ENCODE measurements at regions not wholly inside any gene's neighbourhood (a gene's known extent, or its start where the extent isn't known, plus 50 kb on each side); places are given as distances from the start of the nearest gene placed in this dataset.
"Not testable (repeated sequence)": the region's sequence is repeated elsewhere in the genome, so short reads cannot be mapped to it uniquely, and the experiment has no call there.

GRCh38 chr11:15841931-15842740 lies 514.2 kb downstream of the SOX6 start:
- DNase-seq (ENCODE audit: low read depth) = no peak

- DNase-seq (ENCODE audit: low read depth) = peak; percentile 37
Observed at GRCh38 chr11:15843309-15843872, 513.0 kb downstream of the SOX6 start.

DNA sequence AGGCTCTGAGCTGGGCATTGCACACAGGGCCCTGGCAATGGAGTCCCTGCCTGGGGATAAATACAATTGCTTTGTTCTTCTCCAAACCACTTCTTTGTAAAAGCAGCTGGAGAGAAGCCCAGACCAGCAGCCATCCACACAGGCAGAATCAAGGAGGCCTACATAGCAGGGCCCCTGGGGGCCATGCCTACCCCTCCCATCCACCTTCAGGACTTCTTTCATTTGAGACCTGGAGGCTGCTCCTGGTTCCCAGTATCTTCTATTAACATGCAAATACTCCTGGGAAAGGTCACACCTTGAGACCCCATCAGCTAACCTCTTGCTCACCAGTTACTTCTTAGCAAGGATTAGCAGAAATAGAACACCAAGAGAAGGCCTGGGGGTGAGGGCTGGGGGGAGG lies 511.1 kb downstream of the SOX6 start:
- no peak for DNase-seq (ENCODE audit: low read depth)

DNA sequence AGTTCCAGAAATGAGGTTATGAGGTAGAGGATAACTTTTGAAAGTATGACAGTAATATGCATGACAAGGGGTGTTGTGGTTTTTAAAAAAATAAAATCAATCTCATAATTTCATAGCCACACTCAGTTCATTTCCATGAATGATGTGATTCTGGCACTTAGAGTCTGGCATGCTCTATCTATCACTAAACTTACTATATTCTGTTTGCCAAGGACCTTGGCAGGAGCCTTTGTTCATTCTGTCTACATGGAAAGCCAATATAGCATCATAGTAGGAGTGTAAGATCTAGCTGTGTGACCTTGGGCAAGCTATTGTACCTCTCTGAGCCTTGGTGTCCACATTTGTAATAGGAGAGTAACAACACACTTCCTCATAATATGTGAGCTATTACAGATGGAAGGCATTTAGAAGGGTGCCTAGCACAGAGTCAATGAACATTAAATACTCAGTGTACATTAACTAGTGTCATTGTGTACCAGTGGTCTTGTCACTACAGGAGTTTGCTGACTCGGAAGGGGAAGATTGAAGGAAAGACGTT lies 507.6 kb downstream of the SOX6 start:
- DNase-seq (ENCODE audit: low read depth) = no peak

GRCh38 chr11:15849257-15849656 lies 507.1 kb downstream of the SOX6 start:
- DNase-seq (ENCODE audit: low read depth) = no peak

GRCh38 chr11:15850335-15850734 lies 506.0 kb downstream of the SOX6 start:
- DNase-seq (ENCODE audit: low read depth) = not testable (repeated sequence)

- no peak for DNase-seq (ENCODE audit: low read depth)
Observed at GRCh38 chr11:15851051-15851498, 505.3 kb downstream of the SOX6 start.

GRCh38 chr11:15852179-15852578 lies 504.2 kb downstream of the SOX6 start:
- peak; percentile 34 for DNase-seq (ENCODE audit: low read depth)

GRCh38 chr11:15854245-15854644 lies 502.1 kb downstream of the SOX6 start:
- no peak for DNase-seq (ENCODE audit: low read depth)

- no peak for DNase-seq (ENCODE audit: low read depth)
Observed at GRCh38 chr11:15858881-15859280, 497.5 kb downstream of the SOX6 start.

GRCh38 chr11:15859411-15859810 lies 496.9 kb downstream of the SOX6 start:
- DNase-seq (ENCODE audit: low read depth) = no peak

- DNase-seq (ENCODE audit: low read depth) = no peak
Observed at GRCh38 chr11:15861256-15861655, 495.1 kb downstream of the SOX6 start.

DNA sequence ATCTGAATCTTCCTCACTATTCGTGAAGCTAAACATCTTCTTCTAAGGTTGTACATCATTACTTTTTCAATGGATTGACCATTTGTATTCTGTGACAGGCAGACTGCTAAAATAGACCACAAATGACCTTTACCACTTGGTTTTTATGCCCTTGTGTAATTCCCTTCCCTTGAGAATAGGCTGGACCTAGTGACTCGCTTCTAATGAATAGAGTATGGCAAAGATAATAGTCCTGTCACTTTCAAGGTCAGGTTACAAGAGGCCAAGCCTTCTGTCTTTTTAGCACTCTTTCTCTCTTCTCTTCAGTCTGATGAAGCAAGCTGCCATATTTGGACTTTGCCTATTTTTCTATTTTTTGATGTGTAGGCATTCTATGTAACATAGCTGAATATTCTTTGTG lies 492.9 kb downstream of the SOX6 start:
- peak; percentile 22 for DNase-seq (ENCODE audit: low read depth)

GRCh38 chr11:15864026-15864805 lies 492.1 kb downstream of the SOX6 start:
- DNase-seq (ENCODE audit: low read depth) = no peak

GRCh38 chr11:15865212-15865987 lies 490.9 kb downstream of the SOX6 start:
- DNase-seq (ENCODE audit: low read depth) = no peak

DNA sequence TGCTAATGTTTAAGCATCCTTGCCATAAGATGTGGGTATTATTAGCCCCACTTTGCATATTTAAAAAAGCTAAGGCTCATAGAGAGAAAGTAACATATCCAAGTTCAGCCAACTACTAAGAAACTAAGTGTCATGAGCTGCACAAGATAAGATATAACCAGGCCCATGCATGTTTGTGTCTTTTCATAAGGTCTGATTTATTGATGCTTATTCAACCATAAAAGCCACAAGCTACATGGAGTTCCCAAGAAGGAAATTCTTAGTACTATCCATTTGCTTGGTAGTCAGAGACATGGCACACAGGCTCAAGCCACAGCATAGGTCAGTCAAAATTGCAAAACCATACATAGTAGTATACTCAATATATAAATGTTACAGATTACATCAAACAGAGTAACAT lies 488.5 kb downstream of the SOX6 start:
- DNase-seq (ENCODE audit: low read depth) = peak; percentile 42

GRCh38 chr11:15870911-15871310 lies 485.4 kb downstream of the SOX6 start:
- DNase-seq (ENCODE audit: low read depth) = no peak

DNA sequence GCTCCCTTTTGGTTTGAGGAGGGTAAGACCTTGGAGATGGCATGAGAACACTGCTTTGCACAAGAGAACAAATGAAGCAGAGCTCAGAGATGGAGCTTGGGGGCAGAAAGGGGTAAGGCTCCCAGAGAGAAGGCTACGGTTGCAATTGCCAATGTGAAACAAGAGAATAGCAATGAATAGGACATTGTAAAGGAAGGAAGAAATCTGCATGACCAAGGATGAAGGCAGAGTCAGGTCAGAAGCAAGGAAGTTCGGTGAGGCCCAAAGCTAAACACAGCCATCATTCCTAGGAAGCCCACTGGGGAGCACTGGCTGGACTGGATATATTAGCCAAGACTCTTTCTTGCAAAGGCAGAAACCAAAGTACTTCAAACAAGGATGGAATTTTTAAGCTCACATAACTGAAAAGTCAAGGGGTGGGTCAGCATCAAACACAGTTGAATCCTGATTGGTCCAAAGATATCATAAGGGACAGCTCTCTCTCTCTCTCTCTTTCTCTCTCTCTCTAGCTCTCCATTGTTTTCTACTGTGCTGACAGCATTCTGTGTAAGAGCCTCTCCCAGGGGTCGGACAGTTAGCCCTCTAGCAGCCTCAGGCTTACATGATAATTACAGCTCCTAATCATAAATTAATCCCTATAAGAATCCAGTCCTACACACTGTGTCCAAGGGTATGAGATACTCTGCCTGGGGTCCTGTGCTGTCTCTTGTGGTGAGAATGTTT lies 484.3 kb downstream of the SOX6 start:
- no peak for DNase-seq (ENCODE audit: low read depth)

- DNase-seq (ENCODE audit: low read depth) = no peak
Observed at GRCh38 chr11:15873501-15873900, 482.8 kb downstream of the SOX6 start.

DNA sequence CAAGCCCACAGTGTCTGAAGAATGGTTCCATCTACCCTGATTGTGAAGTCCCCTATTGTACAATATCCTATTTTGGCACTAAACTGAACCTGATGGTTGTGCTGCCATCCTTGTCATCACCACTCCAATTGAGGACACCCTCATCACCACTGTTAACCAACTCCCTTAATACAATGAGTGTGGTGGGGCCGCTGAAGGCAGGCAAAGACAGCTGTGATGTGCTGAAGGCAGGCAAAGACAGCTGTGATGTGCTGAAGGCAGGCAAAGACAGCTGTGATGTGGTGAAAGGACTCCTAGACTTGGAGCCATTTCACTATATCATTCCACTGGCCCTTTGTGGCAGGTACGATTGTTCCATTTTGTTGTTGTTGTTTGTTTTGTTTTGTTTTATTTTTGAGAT lies 481.6 kb downstream of the SOX6 start:
- no peak for DNase-seq (ENCODE audit: low read depth)

DNA sequence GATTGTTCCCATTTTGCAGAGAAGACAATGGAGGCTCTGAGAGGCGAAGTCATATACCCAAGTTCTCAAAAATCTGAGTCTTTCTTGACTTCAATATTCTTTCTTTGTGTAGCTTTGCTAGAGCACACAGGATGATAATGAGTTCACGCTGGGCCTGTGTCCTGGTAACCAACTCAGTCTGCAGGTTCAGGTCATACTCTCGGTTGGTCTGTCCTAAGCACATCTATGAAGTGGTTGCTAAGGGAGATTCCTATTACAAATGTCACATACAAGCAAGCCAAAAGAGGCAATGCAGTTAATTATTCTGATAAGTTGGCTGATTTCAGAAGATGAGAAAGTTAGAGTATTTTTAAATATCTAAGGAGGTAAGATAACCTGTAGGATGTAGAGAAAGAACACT lies 481.0 kb downstream of the SOX6 start:
- DNase-seq (ENCODE audit: low read depth) = no peak
